GM12801 (cell line): ENCODE measurements at regions not wholly inside any gene's neighbourhood (a gene's known extent, or its start where the extent isn't known, plus 50 kb on each side); places are given as distances from the start of the nearest gene placed in this dataset.

Experiments used
- CTCF ChIP-seq: IDR thresholded peaks from one replicate; pipeline ENCODE4 v1.5.1; 2011; ENCODE audit warnings: control low read depth; ENCODE audit not compliant: insufficient read length; ENCODE audit errors: extremely low read depth

GRCh38 chr3:170740726-170741591, 129.0 kb downstream of the RPL22L1 start:
- no peak for TF ChIP-seq CTCF

GRCh38 chr3:170740285-170740684, 129.7 kb downstream of the RPL22L1 start:
- TF ChIP-seq CTCF = no peak

- TF ChIP-seq CTCF = no peak
Observed at GRCh38 chr3:170739410-170739809, 130.6 kb downstream of the RPL22L1 start.

GRCh38 chr3:170738766-170739165, 131.2 kb downstream of the RPL22L1 start:
- TF ChIP-seq CTCF = no peak

- TF ChIP-seq CTCF = no peak
Observed at GRCh38 chr3:170737498-170738162, 132.4 kb downstream of the RPL22L1 start.

- TF ChIP-seq CTCF = no peak
Observed at GRCh38 chr3:170735821-170736220, 134.2 kb downstream of the RPL22L1 start.

GRCh38 chr3:170734735-170735065, 135.3 kb downstream of the RPL22L1 start:
- TF ChIP-seq CTCF = no peak
